SH-SY5Y (cell line): ENCODE measurements at regions not wholly inside any gene's neighbourhood (a gene's known extent, or its start where the extent isn't known, plus 50 kb on each side); places are given as distances from the start of the nearest gene placed in this dataset.

Experiments used
- GATA2 ChIP-seq: IDR thresholded peaks from 2 replicates; pipeline ENCODE4 v1.6.1; 2011; ENCODE audit warnings: mild to moderate bottlenecking, low read depth, low read length
- GATA3 ChIP-seq: IDR thresholded peaks from 2 replicates; pipeline ENCODE4 v1.6.1; 2011; ENCODE audit warnings: low read depth, mild to moderate bottlenecking, low read length, moderate library complexity

DNA sequence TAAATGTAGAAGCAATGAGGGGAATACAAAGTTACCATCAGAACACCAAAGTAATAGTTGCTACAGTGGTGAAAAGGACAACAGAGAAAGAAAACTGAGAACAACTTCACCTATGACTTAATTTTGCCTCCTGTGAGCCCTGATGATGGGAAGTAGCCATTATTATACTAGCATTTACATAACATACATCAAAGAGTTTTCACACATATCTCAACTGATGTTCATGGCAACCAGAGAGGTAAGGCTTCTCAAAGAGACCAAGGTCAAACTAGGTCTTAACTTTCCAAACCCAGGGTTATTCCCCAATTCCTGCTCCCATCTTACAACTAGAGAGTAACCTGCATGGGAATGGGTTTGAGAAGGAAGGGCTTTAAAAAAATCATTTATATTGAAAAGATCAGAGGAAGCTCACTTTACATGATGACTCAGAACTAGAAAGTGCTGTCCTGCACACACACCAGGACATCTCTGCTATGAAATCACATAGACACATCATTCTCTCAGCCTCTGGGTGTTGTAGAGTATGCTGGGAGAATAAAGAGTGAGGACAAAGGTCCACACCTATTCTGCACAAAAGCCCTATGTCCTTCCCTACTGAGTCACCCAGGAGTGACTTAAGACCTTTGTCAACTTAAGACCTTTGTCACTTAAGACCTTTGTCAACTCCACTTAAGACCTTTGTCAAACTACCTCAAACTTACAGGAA lies 179.7 kb downstream of the TNFSF18 start:
- no peak for TF ChIP-seq GATA2
- no peak for TF ChIP-seq GATA3

DNA sequence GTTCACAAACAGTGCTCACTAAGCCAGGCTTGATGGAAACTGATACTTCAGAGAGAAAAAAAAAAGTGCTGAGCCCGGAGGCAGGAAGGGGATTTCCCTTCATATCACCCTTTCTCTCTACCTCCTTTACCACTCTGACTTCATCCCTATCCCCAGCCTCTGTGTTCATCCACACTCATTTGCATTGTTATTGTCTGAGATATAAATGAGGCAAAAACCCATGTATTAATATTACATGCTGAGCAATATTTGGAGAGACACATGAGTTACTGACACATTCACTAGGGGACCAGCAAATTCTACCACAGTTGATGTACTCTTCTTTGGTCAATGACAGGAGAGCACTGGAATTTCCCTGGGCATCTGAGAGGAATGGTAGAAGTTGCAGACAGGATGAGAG lies 175.8 kb downstream of the TNFSF18 start:
- no peak for TF ChIP-seq GATA2
- no peak for TF ChIP-seq GATA3

DNA sequence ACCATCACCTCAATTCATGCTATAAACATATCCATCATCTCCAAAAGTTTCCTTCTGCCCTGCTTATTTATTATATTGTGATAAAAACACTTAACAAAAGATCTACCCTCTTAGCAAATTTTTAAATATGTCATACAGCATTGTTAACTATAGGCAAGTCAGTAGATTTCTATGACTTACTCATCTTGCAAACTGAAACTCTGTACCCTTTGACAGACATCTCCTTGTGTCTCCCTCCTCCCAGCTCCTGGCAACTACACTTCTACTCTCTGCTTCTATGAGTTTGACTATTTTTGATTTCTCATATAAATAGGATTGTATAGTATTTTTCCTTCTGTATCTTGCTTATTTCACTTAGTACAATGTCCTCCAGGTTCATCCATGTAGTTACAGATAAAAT lies 174.8 kb downstream of the TNFSF18 start:
- TF ChIP-seq GATA3 = no peak
- no peak for TF ChIP-seq GATA2

DNA sequence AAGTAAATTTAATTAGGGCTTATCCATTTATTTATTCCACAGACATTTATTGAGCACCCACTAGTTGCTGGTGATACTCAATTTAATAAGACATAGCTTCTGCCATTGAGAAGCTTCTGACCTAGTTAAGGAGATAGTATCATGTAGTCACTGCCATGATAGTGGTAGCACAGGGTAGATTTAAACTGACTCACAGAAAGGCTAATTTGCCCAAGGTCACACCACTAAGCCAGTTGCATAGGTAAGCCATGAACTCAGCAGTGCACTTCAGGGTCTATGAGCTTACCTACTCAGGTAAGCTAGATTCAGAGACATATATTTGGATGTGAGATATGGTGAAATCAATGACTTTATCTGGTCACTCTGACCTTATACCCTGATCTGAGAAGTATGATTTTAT lies 168.4 kb downstream of the TNFSF18 start:
- TF ChIP-seq GATA3 (no peak), GATA2 (no peak)

DNA sequence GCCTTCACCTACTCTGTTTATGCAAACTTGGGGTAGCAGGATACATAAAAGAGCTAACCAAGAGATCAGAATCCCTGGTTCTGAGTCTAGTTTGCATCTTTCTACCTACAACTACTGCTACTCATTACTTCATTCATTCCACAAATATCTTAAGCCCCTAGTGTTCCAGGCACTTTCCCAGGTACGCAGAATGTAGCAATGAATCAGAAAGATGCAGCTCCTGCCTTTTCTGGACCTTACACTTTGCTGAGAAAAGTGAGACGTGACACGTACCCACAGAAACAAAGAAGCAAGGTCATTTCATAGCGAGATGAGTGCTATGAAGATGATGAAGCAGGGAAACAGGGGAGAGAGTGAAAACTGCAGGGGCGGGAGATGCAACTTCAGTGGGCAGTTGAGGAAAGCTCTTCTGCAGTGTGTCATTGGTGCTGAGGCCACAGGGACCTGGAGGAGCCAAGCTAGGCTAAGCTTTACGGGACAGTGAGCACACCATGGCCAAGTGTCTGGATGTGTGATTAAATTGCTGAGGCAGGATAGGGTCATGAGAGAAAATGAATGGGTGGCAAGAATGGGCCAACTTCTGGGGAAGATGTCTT lies 167.9 kb downstream of the TNFSF18 start:
- TF ChIP-seq GATA2 (no peak), GATA3 (no peak)

DNA sequence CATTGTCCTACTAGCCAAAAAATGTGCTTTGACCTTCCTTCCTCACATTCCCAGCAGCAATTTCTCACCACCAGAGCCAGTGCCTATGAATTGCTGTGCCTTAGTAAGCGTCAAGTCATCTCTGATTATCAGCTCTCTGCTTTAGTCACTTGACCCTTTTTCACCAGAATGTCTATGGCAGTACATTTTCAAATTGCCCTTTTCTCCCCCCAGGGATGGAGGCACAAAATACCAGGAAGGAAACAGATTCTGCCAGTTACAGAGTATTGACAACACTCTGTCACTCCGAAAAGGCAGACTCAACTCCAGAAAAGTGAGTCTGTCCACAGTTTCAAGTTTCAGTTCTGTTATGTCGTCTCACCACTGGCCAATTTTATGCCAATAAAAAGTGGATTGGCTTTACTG lies 167.4 kb downstream of the TNFSF18 start:
- TF ChIP-seq GATA3 = no peak
- TF ChIP-seq GATA2 = no peak

DNA sequence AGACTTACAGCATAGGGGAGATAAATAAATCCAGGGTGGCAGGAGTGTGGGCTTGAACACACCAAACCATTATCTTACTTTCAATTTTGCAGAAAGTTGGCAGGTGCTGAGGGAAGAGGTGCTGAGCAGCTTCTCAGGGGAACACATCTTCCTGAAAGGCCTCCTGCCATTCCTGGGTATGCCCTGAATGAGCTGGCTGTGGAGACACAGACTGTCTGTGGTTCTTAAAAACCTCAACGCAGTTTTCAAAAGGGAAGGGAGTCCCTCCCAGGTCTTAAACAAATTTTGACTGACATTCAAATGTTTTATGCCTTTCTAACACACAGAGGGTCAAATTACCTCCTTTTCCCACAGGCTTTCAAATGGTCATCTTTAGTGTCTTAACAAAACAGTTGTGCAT lies 166.9 kb downstream of the TNFSF18 start:
- TF ChIP-seq GATA2 (no peak), GATA3 (no peak)

DNA sequence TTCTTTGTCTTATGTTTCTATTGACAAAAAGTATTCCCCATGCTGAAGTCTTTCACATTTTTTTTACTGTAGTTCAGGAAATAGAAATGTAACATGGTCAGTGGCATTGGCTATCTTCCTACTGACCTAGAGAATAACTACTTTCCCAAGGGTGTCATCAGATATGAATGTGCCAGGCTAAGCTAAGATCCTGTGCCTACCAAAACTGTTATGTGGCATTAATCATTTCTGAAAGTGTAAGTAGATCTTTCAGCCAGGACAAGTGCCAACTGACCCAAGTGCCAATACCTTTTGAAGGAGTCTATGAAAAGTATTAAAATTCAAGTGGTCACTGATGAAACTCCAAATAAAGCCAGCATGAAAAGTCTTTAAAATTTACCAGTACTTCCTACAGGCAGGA lies 165.3 kb downstream of the TNFSF18 start:
- TF ChIP-seq GATA2 (no peak), GATA3 (no peak)

DNA sequence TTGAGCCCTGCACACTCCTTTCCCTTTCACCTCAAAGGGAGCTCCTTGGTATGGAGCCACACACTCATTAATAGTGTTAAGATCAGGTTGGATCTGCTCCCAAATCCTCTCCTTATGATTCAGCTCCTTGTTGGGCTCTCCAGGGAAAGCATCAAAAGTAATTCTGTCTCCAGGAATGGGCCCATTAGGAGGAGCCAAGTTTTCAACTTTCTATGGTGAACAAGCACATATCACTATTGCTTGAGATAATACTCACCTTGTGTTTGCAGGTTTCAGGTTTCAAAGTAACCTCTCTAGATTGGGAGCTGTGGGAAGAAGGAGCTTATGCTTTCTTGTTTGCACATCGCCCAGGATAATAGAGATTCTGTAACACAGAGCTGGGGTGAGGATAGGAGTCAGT lies 164.8 kb downstream of the TNFSF18 start:
- no peak for TF ChIP-seq GATA3
- no peak for TF ChIP-seq GATA2

DNA sequence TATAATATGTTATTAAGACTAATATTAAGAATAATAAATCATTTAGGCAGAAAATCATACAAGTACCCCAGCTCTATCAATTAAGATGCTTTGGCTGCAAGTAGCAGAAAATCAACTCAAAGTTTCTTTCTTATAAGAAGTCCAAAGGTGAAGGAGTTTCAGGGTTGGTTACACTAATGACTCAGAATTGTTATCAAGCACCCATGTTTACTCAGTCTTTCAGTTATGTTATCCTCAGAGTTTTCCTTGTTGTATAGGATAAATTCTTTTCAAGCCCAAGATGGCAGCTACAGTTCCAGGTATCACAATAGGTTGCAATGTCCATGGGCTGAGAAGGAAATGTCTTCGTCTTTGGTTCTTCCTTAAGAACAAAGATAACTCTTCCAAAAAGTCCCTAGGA lies 163.6 kb downstream of the TNFSF18 start:
- no peak for TF ChIP-seq GATA3
- no peak for TF ChIP-seq GATA2

DNA sequence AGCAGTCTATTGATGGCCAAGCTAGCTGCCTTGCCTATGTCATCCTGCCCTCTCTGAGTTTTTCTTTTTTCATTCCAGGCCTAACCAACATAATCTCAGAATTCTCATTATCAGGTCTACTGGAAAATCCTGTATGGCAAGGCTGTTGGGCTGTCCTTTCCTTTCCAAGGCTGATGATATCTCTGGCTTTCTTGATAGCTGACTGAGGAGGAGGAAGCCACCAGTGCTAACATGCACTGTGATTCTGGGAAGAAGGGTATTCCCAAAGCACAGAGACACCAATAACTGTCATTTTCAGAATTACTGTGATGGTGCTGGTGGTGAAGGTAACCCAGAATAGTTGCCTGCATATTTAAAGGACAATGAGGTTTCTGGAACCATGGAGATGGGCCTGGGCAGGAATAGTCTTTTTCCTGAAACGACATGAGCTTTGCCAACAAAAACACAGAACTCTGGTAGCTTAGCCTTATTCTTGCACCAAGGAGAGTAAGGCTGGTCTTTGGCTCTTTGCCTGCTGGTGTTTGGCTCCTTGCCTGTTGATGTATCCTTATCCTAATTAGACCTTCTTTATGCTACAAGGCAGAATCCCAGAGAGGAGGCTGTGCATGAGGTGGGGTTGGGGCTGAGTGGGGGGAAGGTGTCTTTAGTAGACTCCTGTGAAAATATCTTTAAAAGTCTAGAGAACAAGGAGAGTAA lies 157.4 kb downstream of the TNFSF18 start:
- no peak for TF ChIP-seq GATA2
- TF ChIP-seq GATA3 = no peak

DNA sequence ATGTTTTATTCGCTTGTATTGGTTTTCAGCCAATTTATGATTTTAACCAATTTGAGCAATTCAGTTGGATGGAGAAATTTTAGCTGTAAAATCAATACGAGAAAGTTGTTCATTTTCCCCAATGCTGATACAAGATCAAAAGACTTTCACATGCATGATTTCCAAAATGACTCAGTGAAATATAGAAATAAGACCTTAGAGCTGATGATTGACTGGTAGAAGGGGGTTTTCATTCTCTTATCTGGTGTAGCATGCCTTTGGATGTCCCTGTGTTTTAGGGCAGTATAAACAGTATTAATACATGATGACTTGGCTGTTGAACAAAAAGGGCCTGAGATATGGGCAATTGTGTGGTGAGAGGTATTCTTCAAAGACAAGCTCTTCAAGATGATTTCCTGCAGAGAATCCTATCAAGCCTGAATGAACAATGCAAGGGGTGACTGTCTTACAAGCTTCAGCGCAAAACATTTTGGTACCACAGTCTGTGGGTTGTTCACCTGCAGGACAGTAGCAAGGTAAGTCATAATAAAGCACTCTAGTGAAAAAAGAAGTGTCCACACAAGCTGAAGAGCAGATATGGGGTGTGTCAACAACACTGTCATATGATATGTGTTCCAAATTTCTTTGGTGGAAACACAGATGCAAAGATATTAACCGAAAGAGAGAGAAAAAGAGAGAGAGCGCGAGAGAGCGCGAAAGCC lies 156.2 kb downstream of the TNFSF18 start:
- TF ChIP-seq GATA3 (no peak), GATA2 (no peak)

DNA sequence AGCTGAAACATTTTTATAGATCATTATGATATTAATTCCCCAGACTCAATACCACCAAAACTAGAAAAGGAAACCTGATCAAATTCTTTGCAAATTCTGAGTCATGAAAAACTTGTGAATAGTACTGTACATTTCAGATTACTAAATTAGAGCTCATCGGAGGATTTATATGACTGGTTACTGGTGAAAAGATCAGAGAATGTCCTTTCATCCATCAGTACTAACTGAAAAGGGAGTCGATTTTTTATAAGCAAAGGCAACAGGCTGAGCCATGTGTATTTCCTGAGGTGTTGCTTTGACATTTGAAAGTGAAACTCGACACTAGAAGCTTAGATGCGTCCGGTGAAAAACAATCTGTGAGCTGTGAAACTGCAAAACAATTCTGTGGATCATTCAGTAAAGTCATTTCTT lies 155.7 kb downstream of the TNFSF18 start:
- TF ChIP-seq GATA2 (no peak), GATA3 (no peak)

DNA sequence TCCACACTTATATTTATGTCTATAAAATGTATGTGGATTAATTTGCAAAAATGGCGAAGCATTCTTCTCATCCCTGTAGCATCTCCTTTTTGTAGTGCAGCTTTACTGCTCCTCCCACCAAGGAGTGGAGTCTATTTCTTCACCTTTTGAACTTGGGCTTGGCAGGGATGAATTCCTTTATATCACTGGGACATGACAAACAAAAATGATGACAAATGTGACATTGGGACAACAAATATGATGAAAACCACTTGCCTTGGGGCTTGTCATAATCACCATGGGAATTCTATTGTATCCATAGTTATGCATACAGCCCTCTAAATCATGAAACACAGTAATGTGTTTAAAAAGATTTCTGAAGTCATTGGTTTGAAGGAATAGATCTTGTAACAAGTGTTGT lies 155.0 kb downstream of the TNFSF18 start:
- no peak for TF ChIP-seq GATA2
- TF ChIP-seq GATA3 = no peak

DNA sequence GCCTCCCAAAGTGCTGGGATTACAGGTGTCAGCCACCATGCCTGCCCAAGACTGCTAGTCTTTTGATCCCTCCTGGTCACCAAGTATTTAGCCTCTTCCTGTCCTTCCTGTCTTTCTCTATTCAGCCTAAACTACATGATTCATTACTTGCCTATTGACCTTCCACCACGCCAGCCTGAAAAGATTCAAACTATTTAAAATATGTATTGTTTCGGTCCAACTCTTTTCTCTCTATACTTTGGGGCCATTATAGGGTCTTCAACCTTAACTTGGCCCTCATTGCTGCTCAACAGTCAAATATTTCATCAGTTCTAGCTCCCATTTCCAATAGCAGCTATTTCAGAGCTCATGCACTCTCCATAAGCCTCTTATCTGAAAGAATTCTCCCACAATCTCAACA lies 153.0 kb downstream of the TNFSF18 start:
- TF ChIP-seq GATA3 (no peak), GATA2 (no peak)

DNA sequence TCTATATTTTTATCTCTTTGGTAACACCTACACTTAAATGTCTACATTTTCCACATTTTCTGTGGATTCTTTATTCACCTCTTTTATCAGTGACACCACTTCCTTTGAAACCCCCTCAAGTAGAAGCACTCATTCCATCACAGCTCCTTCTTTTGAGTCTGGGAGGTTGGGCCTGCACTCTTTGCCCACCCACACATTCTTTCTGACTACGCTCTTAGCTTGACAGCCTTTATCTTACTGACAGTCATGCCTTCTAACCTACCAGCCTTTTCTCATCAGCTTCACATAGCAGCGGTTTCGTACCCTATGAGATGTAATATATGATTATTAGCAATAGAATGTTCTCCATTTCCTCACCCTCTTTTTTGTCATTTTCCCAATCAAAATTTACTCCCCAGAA lies 151.9 kb downstream of the TNFSF18 start:
- TF ChIP-seq GATA3 (no peak), GATA2 (no peak)
